DOHH2 (cell line): ENCODE measurements at regions not wholly inside any gene's neighbourhood (a gene's known extent, or its start where the extent isn't known, plus 50 kb on each side); places are given as distances from the start of the nearest gene placed in this dataset.

ENCODE experiments used
- EZH2phosphoT487 ChIP-seq: fragments of 200-600 bp; sonication (generic); IDR thresholded peaks from 2 replicates; pipeline ENCODE4 v1.6.1; 2017; ENCODE audit warnings: borderline replicate concordance, mild to moderate bottlenecking, antibody characterized with exemption, low read length, moderate library complexity, mixed read lengths
- TF ChIP-seq, protein P1 (sequence below): fragments of 200-600 bp; sonication (generic); IDR thresholded peaks from one replicate; pipeline ENCODE4 v1.5.1; 2014; ENCODE audit warnings: antibody characterized with exemption, mild to moderate bottlenecking, low read depth, low read length; ENCODE audit not compliant: poor library complexity, severe bottlenecking

DNA sequence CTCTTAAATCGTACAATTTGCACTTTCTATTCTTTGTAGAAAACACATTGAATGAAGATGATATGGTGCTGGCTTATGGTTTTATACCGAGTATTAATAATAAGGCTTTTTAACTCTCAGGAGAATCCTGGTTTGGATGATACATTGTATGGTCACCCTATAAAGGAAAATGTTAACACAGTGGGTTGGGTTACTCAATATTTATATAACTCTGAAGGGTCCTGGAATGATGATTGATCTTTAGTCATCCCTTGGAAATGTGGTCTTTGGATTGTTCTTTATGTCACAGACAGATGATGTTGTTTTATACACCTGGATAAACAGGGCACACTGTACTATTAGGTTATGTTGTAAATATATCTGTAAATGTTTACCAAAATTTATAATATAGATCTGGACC lies 496.2 kb upstream of the NDST4 start:
- TF ChIP-seq, protein P1, sequence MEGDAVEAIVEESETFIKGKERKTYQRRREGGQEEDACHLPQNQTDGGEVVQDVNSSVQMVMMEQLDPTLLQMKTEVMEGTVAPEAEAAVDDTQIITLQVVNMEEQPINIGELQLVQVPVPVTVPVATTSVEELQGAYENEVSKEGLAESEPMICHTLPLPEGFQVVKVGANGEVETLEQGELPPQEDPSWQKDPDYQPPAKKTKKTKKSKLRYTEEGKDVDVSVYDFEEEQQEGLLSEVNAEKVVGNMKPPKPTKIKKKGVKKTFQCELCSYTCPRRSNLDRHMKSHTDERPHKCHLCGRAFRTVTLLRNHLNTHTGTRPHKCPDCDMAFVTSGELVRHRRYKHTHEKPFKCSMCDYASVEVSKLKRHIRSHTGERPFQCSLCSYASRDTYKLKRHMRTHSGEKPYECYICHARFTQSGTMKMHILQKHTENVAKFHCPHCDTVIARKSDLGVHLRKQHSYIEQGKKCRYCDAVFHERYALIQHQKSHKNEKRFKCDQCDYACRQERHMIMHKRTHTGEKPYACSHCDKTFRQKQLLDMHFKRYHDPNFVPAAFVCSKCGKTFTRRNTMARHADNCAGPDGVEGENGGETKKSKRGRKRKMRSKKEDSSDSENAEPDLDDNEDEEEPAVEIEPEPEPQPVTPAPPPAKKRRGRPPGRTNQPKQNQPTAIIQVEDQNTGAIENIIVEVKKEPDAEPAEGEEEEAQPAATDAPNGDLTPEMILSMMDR = no peak
- TF ChIP-seq EZH2phosphoT487 = no peak
